IMR-90 (cell line): ENCODE measurements at regions not wholly inside any gene's neighbourhood (a gene's known extent, or its start where the extent isn't known, plus 50 kb on each side); places are given as distances from the start of the nearest gene placed in this dataset.

Experiments used
- ATAC-seq: fragments of 200-7000 bp; cut with Tn5 transposase; 2 replicates; pipeline ENCODE4 v1.9.1; 2020; ENCODE audit warnings: low read depth, mild to moderate bottlenecking, moderate library complexity
- BruUV-seq: library from RNA; stranded (reverse); fragments of 400-500 nt; replicated peaks from 2 replicates; lab custom pipeline; 2021; lab: Mats Ljungman, UMichigan
- CTCF ChIA-PET: fragments of 300-600 bp; formaldehyde crosslinking; extraction: SDS; loops from one replicate; lab custom pipeline; 2021; ENCODE audit warnings: antibody characterized with exemption; lab: Yijun Ruan, JAX
- POLR2A ChIA-PET: fragments of 300-600 bp; sonication (Branson Sonifier 250); formaldehyde crosslinking; loops from one replicate; lab custom pipeline; 2022; ENCODE audit warnings: antibody characterized with exemption; ENCODE audit not compliant: unreplicated experiment; lab: Charles Lee
- DNase-seq: peaks from one replicate; pipeline ENCODE4 v3.0.0; 2013
- H2AFZ ChIP-seq: replicated peaks from 2 replicates; pipeline ENCODE3; 2013; ENCODE audit warnings: low read length, mild to moderate bottlenecking; ENCODE audit not compliant: poor library complexity
- H2AK5ac ChIP-seq: 2 replicates; pipeline ENCODE4 v1.6.1; 2013; ENCODE audit warnings: low read depth, low read length, inconsistent platforms
- H2AK9ac ChIP-seq: replicated peaks from 2 replicates; pipeline ENCODE3; 2013; ENCODE audit warnings: mild to moderate bottlenecking, low read depth, low read length, moderate library complexity; ENCODE audit not compliant: poor library complexity
- H2BK120ac ChIP-seq: 2 replicates; pipeline ENCODE4 v1.6.1; 2013; ENCODE audit warnings: low read depth, low read length, inconsistent platforms
- H2BK15ac ChIP-seq: 3 replicates; pipeline ENCODE4 v1.6.1; 2013; ENCODE audit warnings: low read depth, low read length, inconsistent platforms
- H2BK20ac ChIP-seq: 2 replicates; pipeline ENCODE4 v1.6.1; 2013; ENCODE audit warnings: low read depth, mild to moderate bottlenecking, inconsistent platforms, low read length, moderate library complexity
- H2BK5ac ChIP-seq: 2 replicates; pipeline ENCODE4 v1.6.1; 2013; ENCODE audit warnings: mild to moderate bottlenecking, low read depth, low read length, inconsistent platforms; ENCODE audit not compliant: poor library complexity, severe bottlenecking
- H3K14ac ChIP-seq: replicated peaks from 2 replicates; pipeline ENCODE4 v1.6.1; 2013; ENCODE audit warnings: low read depth, low read length, inconsistent platforms
- H3K18ac ChIP-seq: 2 replicates; pipeline ENCODE4 v1.6.1; 2013; ENCODE audit warnings: low read depth, low read length, control low read depth
- H3K23ac ChIP-seq: 2 replicates; pipeline ENCODE4 v1.6.1; 2013; ENCODE audit warnings: low read depth, low read length, inconsistent platforms
- H3K27ac ChIP-seq: 2 replicates; pipeline ENCODE4 v1.5.1; 2013; ENCODE audit warnings: mild to moderate bottlenecking, control low read depth, low read length; ENCODE audit not compliant: insufficient read depth
- H3K27me3 ChIP-seq: 2 replicates; pipeline ENCODE4 v1.6.1; 2013; ENCODE audit warnings: low read length; ENCODE audit not compliant: control insufficient read depth, insufficient read depth
- H3K36me3 ChIP-seq: 2 replicates; pipeline ENCODE4 v1.6.1; 2013; ENCODE audit warnings: low read length, mixed read lengths; ENCODE audit not compliant: control insufficient read depth, insufficient read depth
- H3K4ac ChIP-seq: 2 replicates; pipeline ENCODE4 v1.6.1; 2013; ENCODE audit warnings: low read depth, low read length, inconsistent platforms
- H3K4me1 ChIP-seq: 2 replicates; pipeline ENCODE4 v1.6.1; 2013; ENCODE audit warnings: low read length, mixed read lengths; ENCODE audit not compliant: control insufficient read depth, insufficient read depth
- H3K4me2 ChIP-seq: 2 replicates; pipeline ENCODE4 v1.6.1; 2013; ENCODE audit warnings: low read depth, mild to moderate bottlenecking, control low read depth, low read length, moderate library complexity
- H3K4me3 ChIP-seq: 2 replicates; pipeline ENCODE4 v1.5.1; 2013; ENCODE audit warnings: low read depth, mild to moderate bottlenecking, control low read depth, low read length, moderate library complexity; ENCODE audit not compliant: insufficient read depth
- H3K56ac ChIP-seq: 2 replicates; pipeline ENCODE4 v1.6.1; 2013; ENCODE audit warnings: low read length, inconsistent platforms; ENCODE audit not compliant: insufficient read depth; ENCODE audit errors: extremely low read depth
- H3K79me1 ChIP-seq, 2 experiments: 2 replicates each; pipeline ENCODE4 v1.6.1; 2013; ENCODE audit warnings: low read length in 2 of 2, inconsistent platforms in 1 of 2, low read depth in 1 of 2
- H3K9ac ChIP-seq: 2 replicates; pipeline ENCODE4 v1.6.1; 2013; ENCODE audit warnings: low read depth, low read length, control low read depth
- H3K9me1 ChIP-seq: 2 replicates; pipeline ENCODE4 v1.6.1; 2013; ENCODE audit warnings: low read length, inconsistent platforms; ENCODE audit not compliant: insufficient read depth
- H3K9me3 ChIP-seq: 2 replicates; pipeline ENCODE4 v1.6.1; 2013; ENCODE audit warnings: low read length; ENCODE audit not compliant: control insufficient read depth, insufficient read depth
- H4K20me1 ChIP-seq: 2 replicates; pipeline ENCODE4 v1.6.1; 2013; ENCODE audit warnings: low read length, inconsistent platforms; ENCODE audit not compliant: insufficient read depth
- H4K5ac ChIP-seq: 2 replicates; pipeline ENCODE4 v1.6.1; 2013; ENCODE audit warnings: mild to moderate bottlenecking, low read depth, low read length, control low read depth
- H4K8ac ChIP-seq, 2 experiments: 2 replicates each; pipeline ENCODE4 v1.6.1; 2013; ENCODE audit warnings: low read depth in 2 of 2, low read length in 2 of 2, control low read depth in 1 of 2, inconsistent platforms in 1 of 2
- H4K91ac ChIP-seq: 2 replicates; pipeline ENCODE4 v1.6.1; 2013; ENCODE audit warnings: low read depth, low read length, inconsistent platforms; ENCODE audit not compliant: insufficient read depth
- BHLHE40 ChIP-seq: fragments of 150-350 bp; IDR thresholded peaks from 2 replicates; pipeline ENCODE4 v1.6.1; 2016; ENCODE audit warnings: mild to moderate bottlenecking, low read depth, low read length
- CEBPB ChIP-seq: IDR thresholded peaks from 2 replicates; pipeline ENCODE4 v1.6.1; 2012; ENCODE audit warnings: low read depth, low read length, improper control_type of control experiment
- CHD1 ChIP-seq: IDR thresholded peaks from 2 replicates; pipeline ENCODE4 v1.6.1; 2012; ENCODE audit warnings: low read depth, low read length, improper control_type of control experiment
- FOS ChIP-seq: fragments of 150-350 bp; IDR thresholded peaks from 2 replicates; pipeline ENCODE4 v1.6.1; 2016; ENCODE audit warnings: low read depth, low read length
- MAZ ChIP-seq: IDR thresholded peaks from 2 replicates; pipeline ENCODE4 v1.6.1; 2012; ENCODE audit warnings: low read depth, mild to moderate bottlenecking, low read length, improper control_type of control experiment, moderate library complexity, borderline replicate concordance
- POLR2A ChIP-seq: IDR thresholded peaks from 2 replicates; pipeline ENCODE4 v1.6.1; 2012; ENCODE audit warnings: mild to moderate bottlenecking, low read depth, low read length
- RFX5 ChIP-seq: IDR thresholded peaks from 2 replicates; pipeline ENCODE4 v1.8.0; 2012; ENCODE audit warnings: low read depth, mild to moderate bottlenecking, low read length, moderate library complexity
- WGBS, 2 experiments: methylation state at CpG; one replicate each; pipeline versions ENCODE4 v1.1.5 to v1.1.7; 2013; ENCODE audit warnings: missing lambda C conversion rate in 2 of 2; ENCODE audit not compliant: insufficient read length in 1 of 2; ENCODE audit errors: extremely low coverage in 2 of 2; 5-methylcytosine and 5-hydroxymethylcytosine counted together
- dilution Hi-C: fragments of 300-500 bp; cut with HindIII; formaldehyde crosslinking; loops from one replicate; pipeline ENCODE4 v1.14.3; 2018; ENCODE audit warnings: low sequenced_read_pairs; ENCODE audit not compliant: unreplicated experiment
- in situ Hi-C: fragments of 300-500 bp; cut with MboI; formaldehyde crosslinking; loops from 3 replicates; pipeline ENCODE4 v1.14.3; 2019; ENCODE audit warnings: low sequenced_read_pairs, inconsistent platforms, mixed read lengths
- intact Hi-C: fragments of 100-400 bp; cut with micrococcal nuclease; formaldehyde crosslinking; loops from 2 replicates; pipeline ENCODE4 v1.10.0; 2022

- Histone ChIP-seq H2AK9ac (no peak overlapping the region), H3K18ac (no peak overlapping the region), H3K4me1 (no peaks in the 10 kb centered on the region), H4K20me1 (no peaks in the 10 kb centered on the region), H3K4me3 (no peak overlapping the region), H3K56ac (no peak overlapping the region), H3K4me2 (no peak overlapping the region), H4K8ac (no peak overlapping the region), H3K9ac (no peak overlapping the region), H3K79me1 (no peaks in the 10 kb centered on the region), H2BK5ac (no peak overlapping the region), H2BK15ac (no peak overlapping the region), H2AFZ (no peak overlapping the region), H3K27me3 (no peaks in the 10 kb centered on the region), H4K91ac (no peak overlapping the region), H3K4ac (no peak overlapping the region), H3K9me3 (peaks cover 6% of the 10 kb centered on the region; the same call in 1 of the 2 replicates), H3K14ac (no peak overlapping the region), H2BK120ac (no peak overlapping the region), H2AK5ac (no peak overlapping the region), H3K23ac (no peak overlapping the region), H2BK20ac (no peak overlapping the region), H3K27ac (no peak overlapping the region), H3K9me1 (no peaks in the 10 kb centered on the region), H4K5ac (no peak overlapping the region), H3K36me3 (no peaks in the 10 kb centered on the region)
- WGBS, 2 experiments = 61% methylated on average over 5 of the region's 8 CpGs; no CpG with 5 or more reads in 1 of the 2 experiments
- POLR2A ChIA-PET = no interaction called here
- CTCF ChIA-PET = no interaction called here
- intact Hi-C loops (no loop called here), dilution Hi-C loops (no loop called here), in situ Hi-C loops (no loop called here)
- TF ChIP-seq CHD1 (no peak), POLR2A (no peak), RFX5 (no peak), BHLHE40 (no peak), CEBPB (no peak), FOS (no peak), MAZ (no peak)
- BruUV-seq = no TSS peak
- ATAC-seq = no peak
- no peak for DNase-seq
Measured at GRCh38 chr19:29448046-29448445, 77.7 kb upstream of the VSTM2B start.
